HCT116 (cell line): ENCODE measurements at regions not wholly inside any gene's neighbourhood (a gene's known extent, or its start where the extent isn't known, plus 50 kb on each side); places are given as distances from the start of the nearest gene placed in this dataset.

ENCODE experiments used
- ATAC-seq: fragments of 200-7000 bp; cut with Tn5 transposase; 2 replicates; pipeline ENCODE4 v1.9.1; 2020; ENCODE audit warnings: mild to moderate bottlenecking, moderate library complexity
- BruUV-seq: library from RNA; stranded (reverse); fragments of 400-500 nt; replicated peaks from 2 replicates; lab custom pipeline; 2021; lab: Mats Ljungman, UMichigan
- CTCF ChIA-PET: fragments of 300-600 bp; sonication (Branson Sonifier 250); formaldehyde crosslinking; loops from one replicate; lab custom pipeline; 2021; ENCODE audit warnings: antibody characterized with exemption; lab: Charles Lee
- POLR2A ChIA-PET: fragments of 300-600, 350-600 bp; sonication (Branson Sonifier 250); formaldehyde crosslinking; loops from one replicate; lab custom pipeline; 2021; ENCODE audit warnings: antibody characterized with exemption; lab: Charles Lee
- RAD21 ChIA-PET, 2 experiments: fragments of 300-600 bp; sonication (Branson Sonifier 250); formaldehyde crosslinking; loops; one replicate each; lab custom pipeline; 2023; ENCODE audit warnings: low total read pairs in 2 of 2; ENCODE audit not compliant: uncharacterized antibody in 2 of 2, unreplicated experiment in 2 of 2, low non-redundant PET in 1 of 2; lab: Charles Lee
- DNase-seq: peaks from one replicate; pipeline ENCODE4 v3.0.0-alpha.2; 2010; ENCODE audit warnings: low read depth, low spot score
- H2AFZ ChIP-seq: fragments of 200-600 bp; shearing (Covaris generic), sonication (generic); 2 replicates; pipeline ENCODE4 v1.6.1; 2017; ENCODE audit warnings: low read depth, mixed run types, mixed read lengths, antibody characterized with exemption, low read length; ENCODE audit not compliant: poor library complexity, severe bottlenecking
- H3K27ac ChIP-seq: 2 replicates; pipeline ENCODE4 v1.5.1; 2012; ENCODE audit warnings: low read depth, low read length
- H3K27me3 ChIP-seq: fragments of 200-600 bp; sonication (generic); 2 replicates; pipeline ENCODE4 v1.6.1; 2016; ENCODE audit warnings: mixed run types, low read length, mixed read lengths; ENCODE audit not compliant: insufficient read depth
- H3K36me3 ChIP-seq, 2 experiments: fragments of 200-500 bp in 1 of 2; fragments of 200-600 bp in 1 of 2; sonication (Bioruptor generic) in 1 of 2; sonication (generic) in 1 of 2; 2 replicates each; pipeline versions ENCODE4 v1.5.1 to v1.6.1; 2014 to 2016; ENCODE audit warnings: low read length in 2 of 2, inconsistent platforms in 1 of 2, mixed read lengths in 1 of 2, mixed run types in 1 of 2; ENCODE audit not compliant: insufficient read depth in 2 of 2, control insufficient read depth in 1 of 2
- H3K4me1 ChIP-seq, 2 experiments: fragments of 200-600 bp in 1 of 2; sonication (generic) in 1 of 2; 2 replicates each; pipeline versions ENCODE4 v1.5.1 to v1.6.1; 2012 to 2017; ENCODE audit warnings: low read length in 2 of 2, inconsistent platforms in 1 of 2, mild to moderate bottlenecking in 1 of 2, mixed read lengths in 1 of 2, mixed run types in 1 of 2, moderate library complexity in 1 of 2; ENCODE audit not compliant: insufficient read depth in 2 of 2, control insufficient read depth in 1 of 2
- H3K4me2 ChIP-seq: fragments of 200-600 bp; sonication (generic); 2 replicates; pipeline ENCODE4 v1.6.1; 2017; ENCODE audit warnings: mixed run types, low read length, mixed read lengths
- H3K4me3 ChIP-seq, 2 experiments: fragments of 200-600 bp in 1 of 2; sonication (generic) in 1 of 2; replicated peaks in 1 of 2; 2 replicates each; pipeline ENCODE4 v1.5.1; 2011 to 2016; ENCODE audit warnings: low read length in 2 of 2, control low read depth in 1 of 2, low read depth in 1 of 2, mild to moderate bottlenecking in 1 of 2, mixed read lengths in 1 of 2, mixed run types in 1 of 2
- H3K79me2 ChIP-seq: fragments of 200-600 bp; sonication (generic); 2 replicates; pipeline ENCODE4 v1.6.1; 2017; ENCODE audit warnings: mild to moderate bottlenecking, mixed run types, low read length, moderate library complexity, mixed read lengths; ENCODE audit not compliant: insufficient read depth
- H3K9ac ChIP-seq: fragments of 200-600 bp; sonication (generic); 2 replicates; pipeline ENCODE4 v1.6.1; 2016; ENCODE audit warnings: low read length, mixed read lengths
- H3K9me2 ChIP-seq: fragments of 200-600 bp; sonication (generic), shearing (Covaris generic); 2 replicates; pipeline ENCODE4 v1.6.1; 2017; ENCODE audit warnings: mixed run types, mild to moderate bottlenecking, moderate library complexity; ENCODE audit not compliant: insufficient read depth
- H3K9me3 ChIP-seq, 2 experiments: fragments of 200-500 bp in 1 of 2; fragments of 200-600 bp in 1 of 2; sonication (Bioruptor generic) in 1 of 2; sonication (generic) in 1 of 2; 2 replicates each; pipeline ENCODE4 v1.6.1; 2014 to 2017; ENCODE audit warnings: low read length in 2 of 2, mixed read lengths in 2 of 2, inconsistent platforms in 1 of 2, low read depth in 1 of 2, mild to moderate bottlenecking in 1 of 2, mixed run types in 1 of 2, moderate library complexity in 1 of 2; ENCODE audit not compliant: control insufficient read depth in 1 of 2, insufficient read depth in 1 of 2
- H4K20me1 ChIP-seq: fragments of 200-600 bp; sonication (generic), shearing (Covaris generic); 2 replicates; pipeline ENCODE4 v1.6.1; 2017; ENCODE audit warnings: mixed run types, mild to moderate bottlenecking, moderate library complexity; ENCODE audit not compliant: insufficient read depth
- CBX3 ChIP-seq: IDR thresholded peaks from 2 replicates; pipeline ENCODE4 v1.6.1; 2012; ENCODE audit warnings: low read depth
- EGR1 ChIP-seq: IDR thresholded peaks from 2 replicates; pipeline ENCODE4 v1.6.1; 2012; ENCODE audit warnings: low read depth
- ELF1 ChIP-seq: IDR thresholded peaks from 2 replicates; pipeline ENCODE4 v1.6.1; 2012; ENCODE audit warnings: low read depth, borderline replicate concordance
- EZH2 ChIP-seq: fragments of 200-600 bp; sonication (generic); IDR thresholded peaks from 2 replicates; pipeline ENCODE4 v1.6.1; 2017; ENCODE audit warnings: antibody characterized with exemption, mixed run types
- EZH2phosphoT487 ChIP-seq: fragments of 200-600 bp; IDR thresholded peaks from 2 replicates; pipeline ENCODE4 v1.6.1; 2018; ENCODE audit warnings: antibody characterized with exemption, borderline replicate concordance
- FOSL1 ChIP-seq: IDR thresholded peaks from 2 replicates; pipeline ENCODE4 v1.6.1; 2012; ENCODE audit warnings: low read depth
- JUND ChIP-seq: IDR thresholded peaks from 2 replicates; pipeline ENCODE4 v1.6.1; 2012
- POLR2A ChIP-seq: IDR thresholded peaks from 2 replicates; pipeline ENCODE4 v1.7.0; 2011; ENCODE audit warnings: borderline replicate concordance; ENCODE audit not compliant: insufficient read depth, insufficient read length; ENCODE audit errors: extremely low read depth
- SP1 ChIP-seq: IDR thresholded peaks from 2 replicates; pipeline ENCODE4 v1.6.1; 2012; ENCODE audit warnings: low read depth
- SRF ChIP-seq: IDR thresholded peaks from 2 replicates; pipeline ENCODE4 v1.6.1; 2012; ENCODE audit warnings: low read depth
- YY1 ChIP-seq: IDR thresholded peaks from 2 replicates; pipeline ENCODE4 v1.6.1; 2011; ENCODE audit warnings: low read length, low read depth, moderate library complexity, mild to moderate bottlenecking; ENCODE audit not compliant: insufficient replicate concordance; ENCODE audit errors: extremely low read depth
- ZFX ChIP-seq: fragments of 450-650 bp; IDR thresholded peaks from 2 replicates; pipeline ENCODE4 v1.6.1; 2017
- intact Hi-C: fragments of 100-400 bp; cut with micrococcal nuclease; formaldehyde crosslinking; loops from 2 replicates; pipeline ENCODE4 v1.10.0; 2022
- TF ChIP-seq, protein P1 (sequence below): IDR thresholded peaks from 2 replicates; pipeline ENCODE4 v1.6.1; 2012; ENCODE audit warnings: low read depth

- H3K4me3 ChIP-seq = no peak overlapping the region
- no peak overlapping the region for H2AFZ ChIP-seq
- DNase-seq = no peak
- intact Hi-C loops = no loop called here
- H3K4me2 ChIP-seq = no peak overlapping the region
- H3K36me3 ChIP-seq = no peaks in the 10 kb centered on the region
- ChIA-PET POLR2A (no interaction called here), RAD21 (no interaction called here), CTCF (no interaction called here)
- H3K27me3 ChIP-seq = no peaks in the 10 kb centered on the region
- TF ChIP-seq EZH2phosphoT487 = no peak
- no peak for TF ChIP-seq EGR1
- H3K9me3 ChIP-seq = no peaks in the 10 kb centered on the region
- no peaks in the 10 kb centered on the region for H3K79me2 ChIP-seq
- no peak overlapping the region for H3K27ac ChIP-seq
- H3K4me1 ChIP-seq = no peaks in the 10 kb centered on the region
- no TSS peak for BruUV-seq
- no peak for ATAC-seq
- H3K9ac ChIP-seq = no peak overlapping the region
- no peaks in the 10 kb centered on the region for H3K9me2 ChIP-seq
- no peaks in the 10 kb centered on the region for H4K20me1 ChIP-seq
Measured at GRCh38 chr4:104989371-104989770, 157.3 kb upstream of the TET2 start.

GRCh38 chr4:105002278-105002677 lies 144.4 kb upstream of the TET2 start:
- Histone ChIP-seq H4K20me1 (no peaks in the 10 kb centered on the region), H3K4me1 (no peaks in the 10 kb centered on the region), H3K27me3 (no peaks in the 10 kb centered on the region), H3K4me2 (no peak overlapping the region), H3K27ac (no peak overlapping the region), H3K9me3 (no peaks in the 10 kb centered on the region), H3K4me3 (no peak overlapping the region), H3K79me2 (no peaks in the 10 kb centered on the region), H2AFZ (no peak overlapping the region), H3K9me2 (no peaks in the 10 kb centered on the region), H3K36me3 (no peaks in the 10 kb centered on the region), H3K9ac (no peak overlapping the region)
- no peak for DNase-seq
- ChIA-PET POLR2A (no interaction called here), RAD21 (interaction anchor here in 1 of 2 experiments (0.5 kb wide), 1 partner anchor 145 kb away, joined by 3 read pairs; no protein-coding TSS in a partner anchor), CTCF (no interaction called here)
- no peak for TF ChIP-seq ELF1
- intact Hi-C loops = no loop called here
- no peak for ATAC-seq
- no TSS peak for BruUV-seq

DNA sequence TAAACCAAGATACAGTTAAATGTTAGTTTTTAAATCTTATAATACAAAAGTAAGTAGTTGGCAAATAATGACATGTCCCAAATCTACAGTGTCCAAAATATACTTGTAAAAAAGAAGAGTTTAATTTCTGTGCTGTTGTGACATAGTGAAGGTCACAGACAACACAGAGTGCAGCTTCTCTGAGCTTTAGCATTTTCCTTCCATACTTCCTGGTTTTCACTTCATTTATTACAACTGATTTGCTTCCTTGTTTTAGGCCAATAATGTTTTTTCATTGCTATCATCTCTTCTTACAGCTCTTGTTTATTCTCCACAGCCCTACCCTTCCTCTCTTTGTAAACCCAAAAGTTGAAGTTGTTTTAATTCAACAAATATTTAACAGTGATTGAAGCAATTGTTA lies 132.4 kb upstream of the TET2 start:
- Histone ChIP-seq H3K79me2 (no peaks in the 10 kb centered on the region), H4K20me1 (no peaks in the 10 kb centered on the region), H3K27me3 (no peaks in the 10 kb centered on the region), H3K9me3 (no peaks in the 10 kb centered on the region), H3K27ac (no peak overlapping the region), H3K4me2 (no peak overlapping the region), H3K9me2 (no peaks in the 10 kb centered on the region), H2AFZ (peak overlapping the region; percentile 13), H3K36me3 (no peaks in the 10 kb centered on the region), H3K4me1 (no peaks in the 10 kb centered on the region), H3K9ac (no peak overlapping the region), H3K4me3 (no peak overlapping the region)
- no TSS peak for BruUV-seq
- no peak for DNase-seq
- CTCF ChIA-PET = no interaction called here
- POLR2A ChIA-PET = no interaction called here
- intact Hi-C loops = no loop called here
- no peak for ATAC-seq
- RAD21 ChIA-PET = no interaction called here
- no peak for TF ChIP-seq EZH2phosphoT487
- TF ChIP-seq FOSL1 = no peak
- no peak for TF ChIP-seq ZFX
- no peak for TF ChIP-seq POLR2A
- no peak for TF ChIP-seq SP1
- TF ChIP-seq SRF = no peak
- TF ChIP-seq, protein P1, sequence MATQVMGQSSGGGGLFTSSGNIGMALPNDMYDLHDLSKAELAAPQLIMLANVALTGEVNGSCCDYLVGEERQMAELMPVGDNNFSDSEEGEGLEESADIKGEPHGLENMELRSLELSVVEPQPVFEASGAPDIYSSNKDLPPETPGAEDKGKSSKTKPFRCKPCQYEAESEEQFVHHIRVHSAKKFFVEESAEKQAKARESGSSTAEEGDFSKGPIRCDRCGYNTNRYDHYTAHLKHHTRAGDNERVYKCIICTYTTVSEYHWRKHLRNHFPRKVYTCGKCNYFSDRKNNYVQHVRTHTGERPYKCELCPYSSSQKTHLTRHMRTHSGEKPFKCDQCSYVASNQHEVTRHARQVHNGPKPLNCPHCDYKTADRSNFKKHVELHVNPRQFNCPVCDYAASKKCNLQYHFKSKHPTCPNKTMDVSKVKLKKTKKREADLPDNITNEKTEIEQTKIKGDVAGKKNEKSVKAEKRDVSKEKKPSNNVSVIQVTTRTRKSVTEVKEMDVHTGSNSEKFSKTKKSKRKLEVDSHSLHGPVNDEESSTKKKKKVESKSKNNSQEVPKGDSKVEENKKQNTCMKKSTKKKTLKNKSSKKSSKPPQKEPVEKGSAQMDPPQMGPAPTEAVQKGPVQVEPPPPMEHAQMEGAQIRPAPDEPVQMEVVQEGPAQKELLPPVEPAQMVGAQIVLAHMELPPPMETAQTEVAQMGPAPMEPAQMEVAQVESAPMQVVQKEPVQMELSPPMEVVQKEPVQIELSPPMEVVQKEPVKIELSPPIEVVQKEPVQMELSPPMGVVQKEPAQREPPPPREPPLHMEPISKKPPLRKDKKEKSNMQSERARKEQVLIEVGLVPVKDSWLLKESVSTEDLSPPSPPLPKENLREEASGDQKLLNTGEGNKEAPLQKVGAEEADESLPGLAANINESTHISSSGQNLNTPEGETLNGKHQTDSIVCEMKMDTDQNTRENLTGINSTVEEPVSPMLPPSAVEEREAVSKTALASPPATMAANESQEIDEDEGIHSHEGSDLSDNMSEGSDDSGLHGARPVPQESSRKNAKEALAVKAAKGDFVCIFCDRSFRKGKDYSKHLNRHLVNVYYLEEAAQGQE = no peak
- TF ChIP-seq EZH2 = no peak
- no peak for TF ChIP-seq CBX3
- TF ChIP-seq JUND = no peak
- TF ChIP-seq YY1 = no peak
